Right lobe of liver (tissue), 6 donors: ENCODE measurements at regions not wholly inside any gene's neighbourhood (a gene's known extent, or its start where the extent isn't known, plus 50 kb on each side); places are given as distances from the start of the nearest gene placed in this dataset.

Experiments
- ATAC-seq, 4 donors: fragments of 200-7000 bp; cut with Tn5 transposase; one replicate each; pipeline ENCODE4 v1.9.1; 2020; ENCODE audit warnings: mild to moderate bottlenecking in 4 of 4, moderate library complexity in 4 of 4
- DNase-seq, 3 donors: peaks; one replicate each; pipeline ENCODE4 v3.0.0-alpha.2; 2020
- H3K27ac ChIP-seq, 3 donors: fragments of 200-600 bp; one replicate each; pipeline ENCODE4 v1.8.0; 2022
- H3K27me3 ChIP-seq, 2 donors: fragments of 200-600 bp; one replicate each; pipeline ENCODE4 v1.8.0; 2022
- H3K36me3 ChIP-seq, 4 donors: fragments of 200-600 bp; sonication (generic) in 1 of 4; one replicate each; pipeline versions ENCODE4 v1.5.1 to v1.8.0; 2017 to 2022; ENCODE audit warnings: control low read depth in 1 of 4
- H3K4me1 ChIP-seq, 4 donors: fragments of 200-600 bp; sonication (generic) in 1 of 4; one replicate each; pipeline versions ENCODE4 v1.5.1 to v1.8.0; 2017 to 2022; ENCODE audit warnings: control low read depth in 1 of 4
- H3K4me3 ChIP-seq, 3 donors: fragments of 200-600 bp; one replicate each; pipeline ENCODE4 v1.8.0; 2022
- H3K9me3 ChIP-seq, 4 donors: fragments of 200-600 bp; sonication (generic) in 1 of 4; one replicate each; pipeline versions ENCODE4 v1.5.1 to v1.8.0; 2017 to 2022; ENCODE audit warnings: control low read depth in 1 of 4
- CTCF ChIP-seq, 4 donors: fragments of 200-600 bp in 3 of 4; fragments of 450-650 bp in 1 of 4; IDR thresholded peaks; one replicate each; pipeline versions ENCODE4 v1.5.1 to v1.8.0; 2016 to 2022; ENCODE audit warnings: antibody characterized with exemption in 4 of 4, mild to moderate bottlenecking in 2 of 4
- POLR2A ChIP-seq: fragments of 450-650 bp; IDR thresholded peaks from one replicate; pipeline ENCODE4 v1.6.1; 2017; ENCODE audit warnings: antibody characterized with exemption, mild to moderate bottlenecking
- WGBS: methylation state at CpG from one replicate; pipeline ENCODE4 v1.1.6; 2018; ENCODE audit warnings: low coverage, low lambda C conversion rate; ENCODE audit not compliant: insufficient coverage; ENCODE audit errors: missing lambda C conversion rate; 5-methylcytosine and 5-hydroxymethylcytosine counted together
- intact Hi-C, 2 donors: fragments of 100-400 bp; cut with DNase I; formaldehyde crosslinking; loops; one replicate each; pipeline versions ENCODE4 v1.11.2 to v1.14.1; 2022
- donor health status: DM: no; HTN: yes; CAD: no.
- donor health status: DM: no; HTN: no; CAD: no.
- donor health status: DM: no; HTN: no; CAD: no.
- donor health status: DM: no; HTN: yes; CAD: no.
- donor health status: DM: no; HTN: yes; CAD: no.

DNA sequence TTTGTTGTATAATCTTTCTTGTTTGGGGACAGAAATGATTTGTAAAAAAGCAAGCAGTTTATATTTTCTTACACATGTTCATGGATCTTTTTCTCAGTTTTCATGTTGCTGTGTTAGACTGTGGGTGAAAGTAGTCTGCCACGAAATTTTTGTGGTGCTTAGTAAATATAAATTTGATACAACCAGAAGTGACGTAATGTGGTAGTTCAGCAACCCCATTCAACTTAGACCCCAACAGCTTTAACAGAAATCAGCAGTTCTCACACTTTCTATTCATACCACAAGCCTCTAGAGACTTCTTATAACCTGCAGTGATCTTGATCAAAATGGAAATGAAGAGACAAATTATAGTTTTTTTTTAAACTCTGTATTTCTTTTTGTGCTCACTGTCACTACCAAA lies 120.2 kb upstream of the IGSF10 start:
- Histone ChIP-seq H3K4me1 (no peaks in the 10 kb centered on the region), H3K27me3 (no peaks in the 10 kb centered on the region), H3K27ac (no peak overlapping the region), H3K9me3 (no peaks in the 10 kb centered on the region), H3K36me3 (no peaks in the 10 kb centered on the region), H3K4me3 (no peak overlapping the region)
- no peak for DNase-seq
- no peak for ATAC-seq
- TF ChIP-seq CTCF (IDR thresholded peaks at IDR 0.05) (no peak), POLR2A (no peak)
- WGBS, result 30% methylated on average over 2 of the region's 2 CpGs
- intact Hi-C loops, result no loop called here

DNA sequence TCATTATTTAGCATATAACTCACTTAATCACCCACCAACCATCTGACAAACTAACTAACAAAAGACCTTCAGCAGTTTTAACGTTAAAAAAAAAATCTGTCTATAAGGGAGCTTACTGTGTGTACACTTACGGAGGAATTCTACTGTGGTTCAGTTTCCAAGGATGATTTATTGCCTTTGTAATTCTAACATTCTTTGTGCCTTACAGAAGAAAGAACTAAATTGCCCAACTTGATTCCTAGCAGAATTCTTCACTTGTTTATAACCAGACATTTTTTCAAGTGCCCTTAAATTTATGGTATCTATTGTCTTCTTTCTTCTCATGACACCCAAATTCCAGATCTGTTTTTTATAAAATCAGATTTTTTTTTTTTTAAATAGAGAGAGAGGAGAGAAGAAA lies 119.7 kb upstream of the IGSF10 start:
- intact Hi-C loops, result no loop called here
- no peaks in the 10 kb centered on the region for H3K9me3 ChIP-seq
- no peak overlapping the region for H3K4me3 ChIP-seq
- H3K27me3 ChIP-seq, result no peaks in the 10 kb centered on the region
- DNase-seq, result no peak
- no peak overlapping the region for H3K27ac ChIP-seq
- H3K36me3 ChIP-seq, result no peaks in the 10 kb centered on the region
- no peak for TF ChIP-seq CTCF (IDR thresholded peaks at IDR 0.05)
- TF ChIP-seq POLR2A, result no peak
- ATAC-seq, result no peak
- 57% methylated on average over 2 of the region's 2 CpGs for WGBS
- no peaks in the 10 kb centered on the region for H3K4me1 ChIP-seq

GRCh38 chr3:151579571-151580270 lies 118.9 kb upstream of the IGSF10 start:
- Histone ChIP-seq H3K4me1 (no peaks in the 10 kb centered on the region), H3K4me3 (no peak overlapping the region), H3K27ac (no peak overlapping the region), H3K36me3 (no peaks in the 10 kb centered on the region), H3K9me3 (no peaks in the 10 kb centered on the region), H3K27me3 (no peaks in the 10 kb centered on the region)
- ATAC-seq (no peak), DNase-seq (no peak)
- no CpG with 5 or more reads among the region's 3 CpGs for WGBS
- TF ChIP-seq POLR2A (no peak), CTCF (IDR thresholded peaks at IDR 0.05) (no peak)
- intact Hi-C loops, result no loop called here

DNA sequence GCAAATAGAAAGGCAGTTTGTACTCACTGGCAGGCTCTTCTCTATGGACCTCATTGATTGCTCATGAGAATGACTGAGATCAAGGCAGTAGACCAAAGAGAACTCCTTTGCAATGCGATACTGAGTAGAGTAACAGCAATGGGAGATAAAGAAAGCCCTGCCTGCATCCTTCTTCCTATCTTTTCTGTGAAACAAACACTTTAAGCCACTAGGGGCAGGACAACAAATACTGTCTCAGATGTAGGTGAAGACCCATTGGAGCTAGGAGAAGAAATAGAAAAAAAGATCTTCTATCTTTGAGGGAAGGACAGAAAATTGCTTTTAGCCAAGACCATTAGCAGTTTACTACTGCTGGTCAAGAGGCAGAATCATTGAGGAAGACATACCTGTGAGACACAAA lies 117.6 kb upstream of the IGSF10 start:
- Histone ChIP-seq H3K4me3 (no peak overlapping the region), H3K36me3 (no peaks in the 10 kb centered on the region), H3K27ac (no peak overlapping the region), H3K4me1 (no peaks in the 10 kb centered on the region), H3K27me3 (no peaks in the 10 kb centered on the region), H3K9me3 (no peaks in the 10 kb centered on the region)
- no peak for TF ChIP-seq POLR2A
- no peak for TF ChIP-seq CTCF (IDR thresholded peaks at IDR 0.05)
- intact Hi-C loops, result no loop called here
- ATAC-seq, result no peak
- DNase-seq, result no peak
- WGBS, result 83% methylated on average over 1 of the region's 1 CpG
